Heart right ventricle (tissue), 16 donors: ENCODE measurements at regions not wholly inside any gene's neighbourhood (a gene's known extent, or its start where the extent isn't known, plus 50 kb on each side); places are given as distances from the start of the nearest gene placed in this dataset.

ENCODE experiments used
- ATAC-seq, 8 donors: fragments of 200-7000 bp; cut with Tn5 transposase; one replicate each; pipeline ENCODE4 v1.9.1; 2020; ENCODE audit warnings: mild to moderate bottlenecking in 8 of 8, moderate library complexity in 8 of 8, moderate number of reproducible peaks in 1 of 8
- DNase-seq, 2 donors: peaks; one replicate each; pipeline ENCODE4 v3.0.0-alpha.2; 2020
- H3K27ac ChIP-seq, 10 donors: fragments of 200-600 bp; sonication (generic) in 2 of 10; one replicate each; pipeline versions ENCODE4 v1.5.0 to v1.8.0; 2020 to 2022; ENCODE audit warnings: mild to moderate bottlenecking in 3 of 10
- H3K27me3 ChIP-seq, 7 donors: fragments of 200-600 bp; one replicate each; pipeline ENCODE4 v1.8.0; 2021 to 2022; ENCODE audit warnings: mild to moderate bottlenecking in 2 of 7
- H3K36me3 ChIP-seq, 9 donors: fragments of 200-600 bp; sonication (generic) in 1 of 9; one replicate each; pipeline versions ENCODE4 v1.5.0 to v1.8.0; 2020 to 2022; ENCODE audit warnings: mild to moderate bottlenecking in 2 of 9
- H3K4me1 ChIP-seq, 9 donors: fragments of 200-600 bp; sonication (generic) in 1 of 9; one replicate each; pipeline versions ENCODE4 v1.5.0 to v1.8.0; 2020 to 2022; ENCODE audit warnings: mild to moderate bottlenecking in 4 of 9
- H3K4me3 ChIP-seq, 10 donors: fragments of 200-600 bp; sonication (generic) in 2 of 10; one replicate each; pipeline versions ENCODE4 v1.5.0 to v1.8.0; 2020 to 2022; ENCODE audit warnings: mild to moderate bottlenecking in 7 of 10, moderate library complexity in 2 of 10
- H3K9me3 ChIP-seq, 11 donors: fragments of 200-600 bp in 10 of 11; sonication (generic) in 2 of 11; one replicate each; pipeline versions ENCODE4 v1.5.0 to v1.8.0; 2013 to 2022; ENCODE audit warnings: mild to moderate bottlenecking in 2 of 11, control low read depth in 1 of 11, moderate library complexity in 1 of 11
- CTCF ChIP-seq, 9 donors: fragments of 200-600 bp; sonication (generic) in 2 of 9; IDR thresholded peaks; one replicate each; pipeline versions ENCODE4 v1.5.0 to v1.8.0; 2021 to 2022; ENCODE audit warnings: antibody characterized with exemption in 9 of 9, mild to moderate bottlenecking in 5 of 9, moderate library complexity in 1 of 9
- WGBS, 2 donors: extraction: QIAGEN DNeasy Blood & Tissue Kit; methylation state at CpG; one replicate each; pipeline ENCODE4 v1.1.7; 2013; ENCODE audit warnings: inconsistent platforms in 1 of 2; 5-methylcytosine and 5-hydroxymethylcytosine counted together
- intact Hi-C, 10 donors: fragments of 100-400 bp; cut with DNase I; formaldehyde crosslinking; loops; one replicate each; pipeline versions ENCODE4 v1.11.1 to v1.14.2; 2022
- donor health status: Arrhythmogenic right ventricular cardiomyopathy.
- donor health status: ischemic (EF 13 %, LVEDD 7.1; RV severe dilation, severe dysfunction).
- donor health status: healthy with polysubstance abuse.
- donor health status: DM: no; HTN: yes; CAD: no.
- donor health status: DM: no; HTN: no; CAD: no.
- donor health status: ischemic (EF 25% LVEDD 6.9; RV normal size, moderate dysfunction).
- donor health status: ischemic (EF 25% LVEDD 5.7; RV mildly dilated, moderate dysfunction).
- donor health status: healthy.
- donor health status: DM: yes; HTN: yes; CAD: no.
- donor health status: Ischemic cardiomyopathy.
- donor health status: ischemic (EF 35%, LVEDD 5.7; RV mildly dilated, moderate dysfunction).
- donor health status: nonischemic (EF 11% LVEDD 7.7; RV severe dilation, severe dysfunction).
- donor health status: DM: yes; HTN: yes; CAD: no.
- donor health status: PGD.
- donor health status: ischemic (EF 29% LVEDD 5.4; RV normal size, mild dysfunction).
- donor health status: nonischemic (EF 23%, LVEDD 6.1; RV moderate dilation, normal function).

GRCh38 chr22:47566491-47566890, 804.0 kb downstream of the TBC1D22A start:
- Histone ChIP-seq H3K36me3 (no peaks in the 10 kb centered on the region), H3K4me1 (no peaks in the 10 kb centered on the region), H3K4me3 (no peak overlapping the region), H3K9me3 (no peaks in the 10 kb centered on the region), H3K27ac (no peak overlapping the region), H3K27me3 (peaks cover 0 to 16% (median 6%) of the 10 kb centered on the region in 7 donors)
- intact Hi-C loops = no loop called here
- 72 to 74% methylated on average over 12 of the region's 12 CpGs for WGBS, 2 donors
- DNase-seq = no peak
- no peak for ATAC-seq
- no peak for TF ChIP-seq CTCF (IDR thresholded peaks at IDR 0.05)

- Histone ChIP-seq H3K27ac (no peak overlapping the region), H3K4me3 (no peak overlapping the region), H3K27me3 (peaks cover 0 to 18% (median 11%) of the 10 kb centered on the region in 7 donors), H3K4me1 (no peaks in the 10 kb centered on the region), H3K36me3 (no peaks in the 10 kb centered on the region), H3K9me3 (no peaks in the 10 kb centered on the region)
- no peak for TF ChIP-seq CTCF (IDR thresholded peaks at IDR 0.05)
- intact Hi-C loops = no loop called here
- DNase-seq (no peak), ATAC-seq (no peak)
- WGBS, 2 donors = 77% methylated on average over 4 of the region's 4 CpGs
Measured at GRCh38 chr22:47565607-47566006, 803.2 kb downstream of the TBC1D22A start.

- no peak for DNase-seq
- no peaks in the 10 kb centered on the region for H3K4me1 ChIP-seq
- H3K27me3 ChIP-seq = peaks cover 0 to 17% (median 11%) of the 10 kb centered on the region in 7 donors
- WGBS, 2 donors = 52 to 57% methylated on average over 17 of the region's 17 CpGs
- no peak for TF ChIP-seq CTCF (IDR thresholded peaks at IDR 0.05)
- intact Hi-C loops = no loop called here
- H3K4me3 ChIP-seq = no peak overlapping the region
- no peak overlapping the region for H3K27ac ChIP-seq
- no peaks in the 10 kb centered on the region for H3K36me3 ChIP-seq
- H3K9me3 ChIP-seq = no peaks in the 10 kb centered on the region
- no peak for ATAC-seq
Measured at GRCh38 chr22:47564651-47565434, 802.4 kb downstream of the TBC1D22A start.

- H3K27ac ChIP-seq = no peak overlapping the region
- no peak overlapping the region for H3K4me3 ChIP-seq
- H3K4me1 ChIP-seq = no peaks in the 10 kb centered on the region
- DNase-seq (no peak), ATAC-seq (no peak)
- TF ChIP-seq CTCF (IDR thresholded peaks at IDR 0.05) = no peak
- H3K36me3 ChIP-seq = no peaks in the 10 kb centered on the region
- H3K9me3 ChIP-seq = no peaks in the 10 kb centered on the region
- H3K27me3 ChIP-seq = peaks cover 0 to 21% (median 11%) of the 10 kb centered on the region in 7 donors
- intact Hi-C loops = no loop called here
- WGBS, 2 donors = 86 to 90% methylated on average over 12 of the region's 12 CpGs
Measured at GRCh38 chr22:47564158-47564450, 801.7 kb downstream of the TBC1D22A start.
